ENCODE measurements at regions not wholly inside any gene's neighbourhood (a gene's known extent, or its start where the extent isn't known, plus 50 kb on each side); places are given as distances from the start of the nearest gene placed in this dataset.

- 55 to 61% methylated on average over 4 of the region's 4 CpGs for WGBS, 2 donors
Observed at GRCh38 chr3:115518100-115518852, 105.0 kb upstream of the GAP43 start.

DNA sequence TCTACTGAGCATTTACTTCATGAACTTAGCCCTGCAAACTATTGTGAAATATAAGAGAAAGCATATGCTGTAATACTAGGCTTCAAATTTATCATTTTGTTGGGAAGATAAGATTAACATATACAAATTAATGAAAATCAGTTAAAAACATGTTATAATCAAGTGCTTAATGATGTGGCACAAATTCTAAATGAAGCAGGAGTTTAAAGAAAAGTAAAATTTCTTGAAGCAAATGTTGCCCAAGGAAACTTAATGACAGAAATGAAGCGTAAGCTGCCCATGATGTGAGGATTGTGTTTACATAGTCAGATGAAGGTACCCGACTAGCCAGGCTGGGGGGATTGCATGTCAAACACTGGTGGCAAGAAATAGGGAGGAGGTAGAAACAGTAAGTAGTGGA, 103.1 kb upstream of the GAP43 start:
- Histone ChIP-seq H3K9me3 (ENCODE audit: control insufficient read depth in 2 of 2, insufficient read depth in 1 of 2, low read depth in 1 of 2, low read length in 1 of 2) (no peaks in the 10 kb centered on the region), H3K27me3 (ENCODE audit: control insufficient read depth in 1 of 2, insufficient read depth in 2 of 2, low read length in 2 of 2) (no peaks in the 10 kb centered on the region), H3K4me3 (ENCODE audit: low read depth in 1 of 2, low read length in 2 of 2) (no peak overlapping the region), H3K4me1 (ENCODE audit: control insufficient read depth in 2 of 2, insufficient read depth in 2 of 2, low read length in 1 of 2) (peaks cover 0 to 2% of the 10 kb centered on the region in 2 donors), H3K36me3 (ENCODE audit: control insufficient read depth in 2 of 2, insufficient read depth in 2 of 2, low read length in 1 of 2) (no peaks in the 10 kb centered on the region), H3K27ac (ENCODE audit: low read depth in 2 of 2, low read length in 1 of 2) (no peak overlapping the region)
- 65 to 74% methylated on average over 2 of the region's 2 CpGs for WGBS, 2 donors

More at GRCh38 chr3:115518100-115518852, 105.0 kb upstream of the GAP43 start:
- no peaks in the 10 kb centered on the region for H3K9me3 ChIP-seq (ENCODE audit: control insufficient read depth in 2 of 2, insufficient read depth in 1 of 2, low read depth in 1 of 2, low read length in 1 of 2)
- H3K27ac ChIP-seq (ENCODE audit: low read depth in 2 of 2, low read length in 1 of 2): no peak overlapping the region
- H3K27me3 ChIP-seq (ENCODE audit: control insufficient read depth in 1 of 2, insufficient read depth in 2 of 2, low read length in 2 of 2): no peaks in the 10 kb centered on the region
- peaks cover 0 to 2% of the 10 kb centered on the region in 2 donors for H3K4me1 ChIP-seq (ENCODE audit: control insufficient read depth in 2 of 2, insufficient read depth in 2 of 2, low read length in 1 of 2)
- H3K36me3 ChIP-seq (ENCODE audit: control insufficient read depth in 2 of 2, insufficient read depth in 2 of 2, low read length in 1 of 2): no peaks in the 10 kb centered on the region
- H3K4me3 ChIP-seq (ENCODE audit: low read depth in 1 of 2, low read length in 2 of 2): no peak overlapping the region

GRCh38 chr3:115520651-115521245, 102.6 kb upstream of the GAP43 start:
- Histone ChIP-seq H3K27me3 (ENCODE audit: control insufficient read depth in 1 of 2, insufficient read depth in 2 of 2, low read length in 2 of 2) (no peaks in the 10 kb centered on the region), H3K36me3 (ENCODE audit: control insufficient read depth in 2 of 2, insufficient read depth in 2 of 2, low read length in 1 of 2) (no peaks in the 10 kb centered on the region), H3K9me3 (ENCODE audit: control insufficient read depth in 2 of 2, insufficient read depth in 1 of 2, low read depth in 1 of 2, low read length in 1 of 2) (no peaks in the 10 kb centered on the region), H3K27ac (ENCODE audit: low read depth in 2 of 2, low read length in 1 of 2) (no peak overlapping the region), H3K4me3 (ENCODE audit: low read depth in 1 of 2, low read length in 2 of 2) (no peak overlapping the region), H3K4me1 (ENCODE audit: control insufficient read depth in 2 of 2, insufficient read depth in 2 of 2, low read length in 1 of 2) (peaks cover 0 to 2% of the 10 kb centered on the region in 2 donors)

GRCh38 chr3:115523458-115523857, 99.9 kb upstream of the GAP43 start:
- Histone ChIP-seq H3K4me3 (ENCODE audit: low read depth in 1 of 2, low read length in 2 of 2) (no peak overlapping the region), H3K36me3 (ENCODE audit: control insufficient read depth in 2 of 2, insufficient read depth in 2 of 2, low read length in 1 of 2) (no peaks in the 10 kb centered on the region), H3K27me3 (ENCODE audit: control insufficient read depth in 1 of 2, insufficient read depth in 2 of 2, low read length in 2 of 2) (no peaks in the 10 kb centered on the region), H3K27ac (ENCODE audit: low read depth in 2 of 2, low read length in 1 of 2) (no peak overlapping the region), H3K4me1 (ENCODE audit: control insufficient read depth in 2 of 2, insufficient read depth in 2 of 2, low read length in 1 of 2) (no peaks in the 10 kb centered on the region), H3K9me3 (ENCODE audit: control insufficient read depth in 2 of 2, insufficient read depth in 1 of 2, low read depth in 1 of 2, low read length in 1 of 2) (no peaks in the 10 kb centered on the region)
- 81 to 87% methylated on average over 1 of the region's 1 CpG for WGBS, 2 donors

DNA sequence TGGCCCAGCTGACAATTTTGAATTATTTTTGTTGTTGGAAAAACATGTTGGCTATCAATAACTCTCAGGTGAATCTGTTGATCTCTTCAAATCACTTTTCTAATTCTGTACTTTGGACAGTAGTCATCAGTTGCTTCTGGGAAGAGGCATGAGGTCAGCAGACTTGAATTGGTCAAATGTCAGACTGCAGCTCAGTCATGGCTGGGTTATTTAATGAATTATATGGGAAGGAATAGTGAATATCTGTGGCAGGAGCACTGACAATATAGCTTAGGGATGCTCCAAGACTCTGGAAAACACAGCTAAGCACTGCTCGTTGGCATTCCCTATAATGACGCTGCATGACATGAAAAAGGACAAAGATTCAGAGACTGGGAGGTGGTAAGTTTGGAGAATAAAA, 98.8 kb upstream of the GAP43 start:
- Histone ChIP-seq H3K9me3 (ENCODE audit: control insufficient read depth in 2 of 2, insufficient read depth in 1 of 2, low read depth in 1 of 2, low read length in 1 of 2) (no peaks in the 10 kb centered on the region), H3K27me3 (ENCODE audit: control insufficient read depth in 1 of 2, insufficient read depth in 2 of 2, low read length in 2 of 2) (no peaks in the 10 kb centered on the region), H3K36me3 (ENCODE audit: control insufficient read depth in 2 of 2, insufficient read depth in 2 of 2, low read length in 1 of 2) (no peaks in the 10 kb centered on the region), H3K4me3 (ENCODE audit: low read depth in 1 of 2, low read length in 2 of 2) (no peak overlapping the region), H3K27ac (ENCODE audit: low read depth in 2 of 2, low read length in 1 of 2) (no peak overlapping the region), H3K4me1 (ENCODE audit: control insufficient read depth in 2 of 2, insufficient read depth in 2 of 2, low read length in 1 of 2) (no peaks in the 10 kb centered on the region)
- WGBS, 2 donors: 42 to 60% methylated on average over 2 of the region's 2 CpGs

GRCh38 chr3:115525731-115526130, 97.6 kb upstream of the GAP43 start:
- WGBS, 2 donors: 60% methylated on average over 1 of the region's 1 CpG
- no peaks in the 10 kb centered on the region for H3K27me3 ChIP-seq (ENCODE audit: control insufficient read depth in 1 of 2, insufficient read depth in 2 of 2, low read length in 2 of 2)
- H3K9me3 ChIP-seq (ENCODE audit: control insufficient read depth in 2 of 2, insufficient read depth in 1 of 2, low read depth in 1 of 2, low read length in 1 of 2): no peaks in the 10 kb centered on the region
- H3K27ac ChIP-seq (ENCODE audit: low read depth in 2 of 2, low read length in 1 of 2): no peak overlapping the region
- H3K4me3 ChIP-seq (ENCODE audit: low read depth in 1 of 2, low read length in 2 of 2): no peak overlapping the region
- no peaks in the 10 kb centered on the region for H3K36me3 ChIP-seq (ENCODE audit: control insufficient read depth in 2 of 2, insufficient read depth in 2 of 2, low read length in 1 of 2)
- no peaks in the 10 kb centered on the region for H3K4me1 ChIP-seq (ENCODE audit: control insufficient read depth in 2 of 2, insufficient read depth in 2 of 2, low read length in 1 of 2)

DNA sequence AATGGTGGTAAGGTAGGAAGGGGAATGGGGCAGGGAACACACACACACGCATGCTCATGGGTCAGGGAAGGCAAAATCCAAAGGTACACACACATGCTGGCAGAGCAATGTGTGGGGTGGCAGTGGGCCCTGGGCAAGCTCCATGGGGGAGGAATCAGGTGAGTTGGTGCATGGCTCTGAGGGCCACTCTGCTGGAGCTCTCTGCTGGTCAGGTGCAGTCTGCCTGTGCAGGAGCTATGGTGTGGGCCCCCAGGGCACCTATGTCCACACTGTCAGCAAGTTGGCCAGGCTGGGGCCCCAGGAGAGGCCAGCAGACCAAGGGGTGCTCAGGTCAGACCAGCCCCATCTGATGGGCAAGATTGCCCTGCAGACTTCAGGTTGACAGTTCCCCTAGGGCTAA, 90.1 kb upstream of the GAP43 start:
- Histone ChIP-seq H3K36me3 (ENCODE audit: control insufficient read depth in 2 of 2, insufficient read depth in 2 of 2, low read length in 1 of 2) (no peaks in the 10 kb centered on the region), H3K27ac (ENCODE audit: low read depth in 2 of 2, low read length in 1 of 2) (no peak overlapping the region)
- 73 to 98% methylated on average over 1 of the region's 1 CpG for WGBS, 2 donors

DNA sequence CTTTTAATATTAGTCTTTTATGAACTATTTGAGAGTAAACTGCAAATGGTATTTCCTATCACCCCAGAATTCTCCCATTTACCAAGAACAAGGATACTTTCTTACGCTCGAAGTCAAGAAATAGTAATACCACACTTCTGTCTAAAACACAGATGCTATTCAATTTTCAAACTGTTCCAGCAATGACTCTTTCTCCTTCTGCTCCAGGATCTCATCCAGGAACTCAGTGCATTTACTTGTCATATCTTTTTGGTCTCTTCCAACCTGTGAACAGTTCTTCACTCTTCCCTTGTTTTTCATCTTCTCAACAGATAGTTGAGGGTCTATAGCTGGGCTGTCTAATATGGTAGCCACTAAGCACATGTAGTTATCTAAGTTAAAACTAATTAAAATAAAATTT, 87.1 kb upstream of the GAP43 start:
- WGBS, 2 donors: 82 to 93% methylated on average over 2 of the region's 2 CpGs
- Histone ChIP-seq H3K36me3 (ENCODE audit: control insufficient read depth in 2 of 2, insufficient read depth in 2 of 2, low read length in 1 of 2) (no peaks in the 10 kb centered on the region), H3K27me3 (ENCODE audit: control insufficient read depth in 1 of 2, insufficient read depth in 2 of 2, low read length in 2 of 2) (no peaks in the 10 kb centered on the region), H3K4me3 (ENCODE audit: low read depth in 1 of 2, low read length in 2 of 2) (no peak overlapping the region), H3K27ac (ENCODE audit: low read depth in 2 of 2, low read length in 1 of 2) (no peak overlapping the region), H3K4me1 (ENCODE audit: control insufficient read depth in 2 of 2, insufficient read depth in 2 of 2, low read length in 1 of 2) (no peaks in the 10 kb centered on the region), H3K9me3 (ENCODE audit: control insufficient read depth in 2 of 2, insufficient read depth in 1 of 2, low read depth in 1 of 2, low read length in 1 of 2) (peaks cover 0 to 6% of the 10 kb centered on the region in 2 donors)

More for the DNA sequence above, 90.1 kb upstream of the GAP43 start:
- H3K27me3 ChIP-seq (ENCODE audit: control insufficient read depth in 1 of 2, insufficient read depth in 2 of 2, low read length in 2 of 2): no peaks in the 10 kb centered on the region
- no peak overlapping the region for H3K4me3 ChIP-seq (ENCODE audit: low read depth in 1 of 2, low read length in 2 of 2)
- peaks cover 0 to 6% of the 10 kb centered on the region in 2 donors for H3K9me3 ChIP-seq (ENCODE audit: control insufficient read depth in 2 of 2, insufficient read depth in 1 of 2, low read depth in 1 of 2, low read length in 1 of 2)
- no peaks in the 10 kb centered on the region for H3K4me1 ChIP-seq (ENCODE audit: control insufficient read depth in 2 of 2, insufficient read depth in 2 of 2, low read length in 1 of 2)

GRCh38 chr3:115537669-115538068, 85.6 kb upstream of the GAP43 start:
- Histone ChIP-seq H3K4me3 (ENCODE audit: low read depth in 1 of 2, low read length in 2 of 2) (no peak overlapping the region), H3K36me3 (ENCODE audit: control insufficient read depth in 2 of 2, insufficient read depth in 2 of 2, low read length in 1 of 2) (no peaks in the 10 kb centered on the region), H3K4me1 (ENCODE audit: control insufficient read depth in 2 of 2, insufficient read depth in 2 of 2, low read length in 1 of 2) (no peaks in the 10 kb centered on the region), H3K9me3 (ENCODE audit: control insufficient read depth in 2 of 2, insufficient read depth in 1 of 2, low read depth in 1 of 2, low read length in 1 of 2) (peaks cover 0 to 2% of the 10 kb centered on the region in 2 donors), H3K27me3 (ENCODE audit: control insufficient read depth in 1 of 2, insufficient read depth in 2 of 2, low read length in 2 of 2) (no peaks in the 10 kb centered on the region), H3K27ac (ENCODE audit: low read depth in 2 of 2, low read length in 1 of 2) (no peak overlapping the region)
- WGBS, 2 donors: 82% methylated on average over 3 of the region's 3 CpGs

GRCh38 chr3:115547207-115547606, 76.1 kb upstream of the GAP43 start:
- H3K4me3 ChIP-seq (ENCODE audit: low read depth in 1 of 2, low read length in 2 of 2): no peak overlapping the region
- H3K36me3 ChIP-seq (ENCODE audit: control insufficient read depth in 2 of 2, insufficient read depth in 2 of 2, low read length in 1 of 2): no peaks in the 10 kb centered on the region
- H3K9me3 ChIP-seq (ENCODE audit: control insufficient read depth in 2 of 2, insufficient read depth in 1 of 2, low read depth in 1 of 2, low read length in 1 of 2): no peaks in the 10 kb centered on the region
- WGBS, 2 donors: 89 to 92% methylated on average over 3 of the region's 3 CpGs
- no peak overlapping the region for H3K27ac ChIP-seq (ENCODE audit: low read depth in 2 of 2, low read length in 1 of 2)
- H3K27me3 ChIP-seq (ENCODE audit: control insufficient read depth in 1 of 2, insufficient read depth in 2 of 2, low read length in 2 of 2): no peaks in the 10 kb centered on the region
- H3K4me1 ChIP-seq (ENCODE audit: control insufficient read depth in 2 of 2, insufficient read depth in 2 of 2, low read length in 1 of 2): no peaks in the 10 kb centered on the region

Data from esophagus (tissue), 2 donors.